ENCODE measurements at regions not wholly inside any gene's neighbourhood (a gene's known extent, or its start where the extent isn't known, plus 50 kb on each side); places are given as distances from the start of the nearest gene placed in this dataset.

- no peak for TF ChIP-seq CTCF (IDR thresholded peaks at IDR 0.05; ENCODE audit: insufficient read depth, low read depth, low read length)
- no peak for TF ChIP-seq EZH2 (IDR thresholded peaks at IDR 0.05; ENCODE audit: insufficient read depth, low read length)
These were observed 160.9 kb downstream of the VRK1 start for GRCh38 chr14:96958057-96958456.

All from astrocyte (in vitro differentiated cells and primary cell).